Calu3 (cell line): ENCODE measurements at regions not wholly inside any gene's neighbourhood (a gene's known extent, or its start where the extent isn't known, plus 50 kb on each side); places are given as distances from the start of the nearest gene placed in this dataset.

Experiments used
- BruUV-seq: library from RNA; stranded (reverse); fragments of 400-500 nt; replicated peaks from 2 replicates; lab custom pipeline; 2021; lab: Mats Ljungman, UMichigan
- CTCF ChIA-PET: fragments of 300-600 bp; sonication (Branson Sonifier 250); formaldehyde crosslinking; loops from one replicate; lab custom pipeline; 2022; ENCODE audit warnings: antibody characterized with exemption; lab: Charles Lee
- DNase-seq: peaks from one replicate; pipeline ENCODE4 v3.0.0; 2022
- H3K27ac Mint-ChIP-seq: one replicate; pipeline ENCODE4 v1.8.0; 2022; ENCODE audit warnings: mixed read lengths; ENCODE audit not compliant: unreplicated experiment
- H3K27me3 Mint-ChIP-seq: one replicate; pipeline ENCODE4 v1.8.0; 2022; ENCODE audit warnings: mixed read lengths; ENCODE audit not compliant: unreplicated experiment
- H3K36me3 Mint-ChIP-seq: one replicate; pipeline ENCODE4 v1.8.0; 2022; ENCODE audit warnings: mild to moderate bottlenecking, moderate library complexity, mixed read lengths; ENCODE audit not compliant: insufficient read depth, unreplicated experiment
- H3K4me1 Mint-ChIP-seq: one replicate; pipeline ENCODE4 v1.8.0; 2022; ENCODE audit warnings: mild to moderate bottlenecking, low read depth, mixed read lengths; ENCODE audit not compliant: unreplicated experiment
- H3K4me3 Mint-ChIP-seq: one replicate; pipeline ENCODE4 v1.8.0; 2022; ENCODE audit warnings: mild to moderate bottlenecking, low read depth, moderate library complexity, mixed read lengths; ENCODE audit not compliant: unreplicated experiment
- H3K9me3 Mint-ChIP-seq: one replicate; pipeline ENCODE4 v1.8.0; 2022; ENCODE audit warnings: low read depth, mixed read lengths; ENCODE audit not compliant: unreplicated experiment
- CTCF ChIP-seq: fragments of 200-600 bp; IDR thresholded peaks from one replicate; pipeline ENCODE4 v1.8.0; 2022; ENCODE audit warnings: antibody characterized with exemption; ENCODE audit not compliant: unreplicated experiment
- intact Hi-C: fragments of 100-400 bp; cut with micrococcal nuclease; formaldehyde crosslinking; loops from one replicate; pipeline ENCODE4 v1.10.0; 2022; ENCODE audit not compliant: unreplicated experiment

- peak overlapping the region; percentile 13 for H3K27ac Mint-ChIP-seq
Observed at GRCh38 chr5:36739751-36740221, 133.4 kb downstream of the SLC1A3 start.

GRCh38 chr5:36740259-36740898 is 134.0 kb downstream of the SLC1A3 start:
- Mint-ChIP-seq H3K4me1 (peaks cover 53% of the 10 kb centered on the region), H3K36me3 (peaks cover 16% of the 10 kb centered on the region), H3K27ac (no peak overlapping the region), H3K9me3 (no peaks in the 10 kb centered on the region), H3K4me3 (peak overlapping the region; percentile 37), H3K27me3 (peaks cover 10% of the 10 kb centered on the region)
- DNase-seq, result no peak
- no TSS peak for BruUV-seq
- TF ChIP-seq CTCF, result no peak
- intact Hi-C loops, result loop anchor here (5.0 kb wide), 1 partner anchor 202 kb away; no protein-coding TSS in a partner anchor
- CTCF ChIA-PET, result interaction anchor here (0.7 to 1.6 kb wide), 8 partner anchors 10 to 265 kb away, joined by 3 to 9 read pairs (median 4); no protein-coding TSS in a partner anchor

More at GRCh38 chr5:36739751-36740221, 133.4 kb downstream of the SLC1A3 start:
- DNase-seq, result peak; percentile 83
- no TSS peak for BruUV-seq
- Mint-ChIP-seq H3K4me3 (peak overlapping the region; percentile 37), H3K27me3 (peaks cover 16% of the 10 kb centered on the region), H3K4me1 (peaks cover 53% of the 10 kb centered on the region), H3K36me3 (peaks cover 10% of the 10 kb centered on the region), H3K9me3 (no peaks in the 10 kb centered on the region)
- intact Hi-C loops, result loop anchor here (1.0 to 5.0 kb wide), 3 partner anchors 131 to 267 kb away; no protein-coding TSS in a partner anchor
- peak; percentile 73 for TF ChIP-seq CTCF
- CTCF ChIA-PET, result interaction anchor here (0.6 to 1.6 kb wide), 13 partner anchors 10 to 477 kb away, joined by 3 to 10 read pairs (median 4); no protein-coding TSS in a partner anchor

- CTCF ChIA-PET, result no interaction called here
- Mint-ChIP-seq H3K27ac (no peak overlapping the region), H3K36me3 (peaks cover 18% of the 10 kb centered on the region), H3K27me3 (peaks cover 2% of the 10 kb centered on the region), H3K9me3 (no peaks in the 10 kb centered on the region), H3K4me1 (peaks cover 53% of the 10 kb centered on the region), H3K4me3 (no peak overlapping the region)
- intact Hi-C loops, result loop anchor here (5.0 kb wide), 1 partner anchor 201 kb away; no protein-coding TSS in a partner anchor
- DNase-seq, result no peak
- no TSS peak for BruUV-seq
- TF ChIP-seq CTCF, result no peak
Observed at GRCh38 chr5:36741128-36741527, 134.7 kb downstream of the SLC1A3 start.

GRCh38 chr5:36743891-36744772 is 132.4 kb upstream of the NIPBL start:
- CTCF ChIA-PET, result interaction anchor here (0.5 to 2.4 kb wide), 4 partner anchors 9 to 436 kb away, joined by 3 to 14 read pairs (median 3); no protein-coding TSS in a partner anchor
- H3K4me3 Mint-ChIP-seq, result peak overlapping the region; percentile 94
- no peak for DNase-seq
- BruUV-seq, result no TSS peak
- H3K27me3 Mint-ChIP-seq, result peaks cover 3% of the 10 kb centered on the region
- TF ChIP-seq CTCF, result peak; percentile 67
- H3K9me3 Mint-ChIP-seq, result no peaks in the 10 kb centered on the region
- H3K36me3 Mint-ChIP-seq, result peaks cover 18% of the 10 kb centered on the region
- intact Hi-C loops, result loop anchor here (1.0 to 5.0 kb wide), 2 partner anchors 126 to 198 kb away; no protein-coding TSS in a partner anchor
- H3K4me1 Mint-ChIP-seq, result peaks cover 43% of the 10 kb centered on the region
- H3K27ac Mint-ChIP-seq, result peak overlapping the region; percentile 86
